SK-N-MC (cell line): ENCODE measurements at regions not wholly inside any gene's neighbourhood (a gene's known extent, or its start where the extent isn't known, plus 50 kb on each side); places are given as distances from the start of the nearest gene placed in this dataset.

Experiments
- DNase-seq: peaks from one replicate; pipeline ENCODE4 v3.0.0-alpha.2; 2011; ENCODE audit warnings: low read depth, low spot score
- H3K27ac ChIP-seq: fragments of 200-600 bp; sonication (generic); 2 replicates; pipeline ENCODE4 v1.5.1; 2016; ENCODE audit warnings: mixed run types
- H3K36me3 ChIP-seq: fragments of 200-600 bp; sonication (generic); 2 replicates; pipeline ENCODE4 v1.6.1; 2017; ENCODE audit warnings: antibody characterized with exemption, low read length, mixed read lengths; ENCODE audit not compliant: insufficient read depth
- H3K4me3 ChIP-seq: fragments of 200-600 bp; sonication (generic); 2 replicates; pipeline ENCODE4 v1.5.1; 2016
- H3K9ac ChIP-seq: fragments of 200-600 bp; sonication (generic); 2 replicates; pipeline ENCODE4 v1.8.0; 2017; ENCODE audit warnings: mixed run types, mixed read lengths; ENCODE audit not compliant: insufficient read length
- H3K9me3 ChIP-seq: fragments of 200-600 bp; sonication (generic); 2 replicates; pipeline ENCODE4 v1.6.1; 2017; ENCODE audit warnings: low read depth, mild to moderate bottlenecking, antibody characterized with exemption, low read length, moderate library complexity, mixed read lengths
- EZH2 ChIP-seq: fragments of 200-600 bp; sonication (generic); IDR thresholded peaks from one replicate; pipeline ENCODE4 v1.6.1; 2017; ENCODE audit warnings: antibody characterized with exemption
- FOXP2 ChIP-seq: optimal IDR thresholded peaks from 2 replicates; pipeline ENCODE3; 2011; ENCODE audit warnings: mild to moderate bottlenecking, moderate library complexity; ENCODE audit not compliant: insufficient read depth; ENCODE audit errors: extremely low read length, control extremely low read depth
- POLR2AphosphoS5 ChIP-seq: IDR thresholded peaks from 2 replicates; pipeline ENCODE4 v1.6.1; 2012; ENCODE audit warnings: mild to moderate bottlenecking, low read depth, low read length, borderline replicate concordance

DNA sequence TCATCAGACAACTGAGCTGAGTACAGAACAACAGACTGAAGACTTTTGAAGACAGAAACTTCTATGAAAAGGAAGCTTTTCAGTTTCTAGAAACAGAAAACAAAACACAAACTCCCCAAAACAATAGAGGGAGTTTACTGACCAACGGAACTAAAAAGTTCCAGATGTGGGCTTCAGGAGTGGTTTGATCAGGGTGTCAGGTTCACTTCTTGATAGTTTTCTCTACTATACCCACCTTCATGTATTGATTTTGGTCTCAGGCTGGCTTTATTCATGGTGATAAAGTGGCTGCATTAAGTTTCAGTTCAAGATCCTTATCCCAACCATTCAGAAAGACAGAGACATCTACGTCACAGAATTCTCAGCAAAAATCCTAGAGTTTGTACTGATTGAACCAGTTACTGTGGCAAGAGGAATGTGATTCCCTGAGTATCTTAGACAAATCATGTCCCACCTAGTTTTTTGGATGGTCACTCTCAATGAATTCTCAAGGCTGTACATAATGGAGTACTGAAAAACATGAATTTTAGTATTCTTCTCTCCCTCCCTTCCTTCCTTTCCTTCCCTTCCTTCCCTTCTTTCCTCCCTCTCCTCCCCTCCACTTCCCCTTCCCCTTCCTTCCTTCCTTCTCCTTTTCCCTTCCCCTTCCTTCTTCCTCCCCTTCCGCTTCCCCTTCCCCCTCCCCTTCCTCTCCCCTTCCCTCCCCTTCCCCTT, 680.5 kb downstream of the PTPRU start:
- H3K9ac ChIP-seq, result no peak overlapping the region
- no peak for DNase-seq
- H3K4me3 ChIP-seq, result no peak overlapping the region
- H3K9me3 ChIP-seq, result no peaks in the 10 kb centered on the region
- TF ChIP-seq POLR2AphosphoS5, result no peak
- TF ChIP-seq FOXP2, result no peak
- TF ChIP-seq EZH2, result no peak
- H3K27ac ChIP-seq, result no peak overlapping the region
- no peaks in the 10 kb centered on the region for H3K36me3 ChIP-seq

DNA sequence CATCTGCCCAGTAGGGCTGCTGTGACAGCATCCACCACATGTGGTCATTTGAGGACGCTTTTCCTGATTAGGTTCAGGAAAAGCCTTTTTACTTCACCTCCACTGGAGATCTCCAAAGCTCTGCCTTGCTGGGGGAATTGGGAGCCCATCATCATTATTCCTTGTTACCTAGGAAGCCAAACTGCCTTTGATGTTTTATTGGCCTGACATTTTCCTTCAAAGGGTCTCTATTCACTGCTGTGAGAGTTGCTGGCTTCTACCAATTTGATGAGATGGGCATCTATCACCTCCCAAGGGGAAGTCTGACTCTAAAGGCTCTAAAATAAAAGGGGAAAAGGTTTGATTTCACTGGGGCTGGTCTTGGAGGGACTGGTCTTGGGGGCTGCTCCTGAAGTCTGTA, 678.6 kb downstream of the PTPRU start:
- H3K27ac ChIP-seq, result no peak overlapping the region
- H3K9me3 ChIP-seq, result no peaks in the 10 kb centered on the region
- no peaks in the 10 kb centered on the region for H3K36me3 ChIP-seq
- H3K4me3 ChIP-seq, result no peak overlapping the region
- no peak overlapping the region for H3K9ac ChIP-seq
- DNase-seq, result no peak
- TF ChIP-seq POLR2AphosphoS5 (no peak), EZH2 (no peak), FOXP2 (no peak)

DNA sequence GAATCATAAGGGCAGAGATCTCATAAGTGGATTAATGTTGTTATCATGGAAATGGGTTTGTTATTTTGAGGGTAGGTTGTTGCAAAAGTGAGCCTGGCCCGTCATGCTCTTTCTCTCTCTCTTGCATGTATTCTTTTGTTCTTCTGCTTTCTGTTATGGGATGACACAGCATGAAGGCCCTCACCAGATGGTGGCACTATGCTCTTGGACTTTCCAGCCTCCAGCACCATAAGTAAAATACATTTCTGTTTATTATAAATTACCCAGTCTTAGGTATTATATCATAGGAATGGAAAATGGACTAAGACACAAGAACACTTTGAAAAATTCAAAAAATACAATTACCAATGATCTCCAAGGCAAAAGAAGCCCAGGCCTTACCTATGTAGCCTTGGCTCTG, 676.1 kb downstream of the PTPRU start:
- no peak for DNase-seq
- no peak overlapping the region for H3K9ac ChIP-seq
- no peaks in the 10 kb centered on the region for H3K36me3 ChIP-seq
- H3K27ac ChIP-seq, result no peak overlapping the region
- H3K4me3 ChIP-seq, result no peak overlapping the region
- TF ChIP-seq POLR2AphosphoS5 (no peak), FOXP2 (no peak), EZH2 (no peak)
- no peaks in the 10 kb centered on the region for H3K9me3 ChIP-seq

DNA sequence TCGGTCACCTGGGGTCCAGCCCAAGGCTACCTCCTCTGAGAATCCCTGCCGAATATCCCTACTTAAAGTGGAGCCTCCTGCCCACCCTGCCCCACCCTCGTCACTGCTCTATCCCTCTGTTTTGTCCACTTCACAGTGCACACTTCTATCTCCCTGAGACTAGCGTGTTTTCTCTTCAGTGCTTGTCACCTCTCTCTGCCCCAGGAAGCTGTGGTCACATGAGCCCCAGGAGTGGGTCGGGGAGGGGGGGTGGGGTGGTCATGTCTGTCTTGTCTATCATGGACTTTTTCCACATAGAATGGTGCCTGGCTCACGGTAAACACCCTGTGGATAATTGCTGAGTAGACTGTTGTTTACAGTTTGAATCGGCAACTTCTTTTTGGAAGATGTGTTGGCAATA, 673.6 kb downstream of the PTPRU start:
- no peak overlapping the region for H3K9ac ChIP-seq
- H3K27ac ChIP-seq, result no peak overlapping the region
- no peaks in the 10 kb centered on the region for H3K9me3 ChIP-seq
- no peaks in the 10 kb centered on the region for H3K36me3 ChIP-seq
- H3K4me3 ChIP-seq, result no peak overlapping the region
- no peak for DNase-seq
- TF ChIP-seq POLR2AphosphoS5 (no peak), FOXP2 (no peak), EZH2 (no peak)

DNA sequence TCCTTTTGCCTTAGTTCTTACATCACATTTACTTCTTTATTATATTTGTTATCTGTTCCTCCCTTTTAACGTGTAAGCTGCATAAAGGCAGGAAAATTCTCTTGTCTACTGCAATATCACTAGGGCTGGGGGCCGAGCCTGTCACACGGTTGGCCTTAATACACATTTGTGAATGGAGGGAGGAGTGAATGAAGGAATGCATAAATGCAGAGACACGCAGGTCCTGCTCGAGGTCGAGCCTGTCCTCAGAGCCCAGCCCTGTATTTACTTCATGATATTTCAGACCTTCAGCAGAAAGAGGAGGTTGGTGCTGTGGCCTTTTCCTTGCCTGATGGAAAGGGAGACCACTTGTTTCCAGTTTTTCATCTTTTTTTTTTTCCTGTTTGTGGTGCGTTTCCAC, 671.3 kb downstream of the PTPRU start:
- Histone ChIP-seq H3K9me3 (no peaks in the 10 kb centered on the region), H3K9ac (no peak overlapping the region), H3K27ac (no peak overlapping the region), H3K36me3 (no peaks in the 10 kb centered on the region), H3K4me3 (no peak overlapping the region)
- TF ChIP-seq EZH2 (no peak), FOXP2 (no peak), POLR2AphosphoS5 (no peak)
- no peak for DNase-seq

DNA sequence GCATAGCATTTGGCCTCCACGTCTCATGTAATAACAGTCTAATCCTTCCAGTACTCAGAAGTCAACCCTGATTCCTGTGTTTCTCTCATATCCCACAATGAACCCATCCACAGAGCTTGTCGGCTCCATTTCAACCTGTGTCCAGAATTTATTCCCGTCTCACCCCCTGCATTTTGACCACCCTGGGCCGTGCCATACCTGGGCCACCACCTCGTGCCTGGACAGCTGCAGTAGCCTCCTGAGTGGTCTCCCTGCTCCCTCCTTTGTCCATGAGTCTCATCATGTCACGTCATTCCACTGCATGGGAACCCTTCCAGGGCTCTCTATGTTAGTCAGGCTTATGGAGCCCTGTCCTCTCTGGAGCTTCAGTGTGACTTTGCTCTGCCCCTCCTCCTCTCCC, 670.6 kb downstream of the PTPRU start:
- TF ChIP-seq FOXP2 (no peak), POLR2AphosphoS5 (no peak), EZH2 (no peak)
- Histone ChIP-seq H3K9me3 (no peaks in the 10 kb centered on the region), H3K9ac (no peak overlapping the region), H3K36me3 (no peaks in the 10 kb centered on the region), H3K4me3 (no peak overlapping the region), H3K27ac (no peak overlapping the region)
- DNase-seq, result no peak

DNA sequence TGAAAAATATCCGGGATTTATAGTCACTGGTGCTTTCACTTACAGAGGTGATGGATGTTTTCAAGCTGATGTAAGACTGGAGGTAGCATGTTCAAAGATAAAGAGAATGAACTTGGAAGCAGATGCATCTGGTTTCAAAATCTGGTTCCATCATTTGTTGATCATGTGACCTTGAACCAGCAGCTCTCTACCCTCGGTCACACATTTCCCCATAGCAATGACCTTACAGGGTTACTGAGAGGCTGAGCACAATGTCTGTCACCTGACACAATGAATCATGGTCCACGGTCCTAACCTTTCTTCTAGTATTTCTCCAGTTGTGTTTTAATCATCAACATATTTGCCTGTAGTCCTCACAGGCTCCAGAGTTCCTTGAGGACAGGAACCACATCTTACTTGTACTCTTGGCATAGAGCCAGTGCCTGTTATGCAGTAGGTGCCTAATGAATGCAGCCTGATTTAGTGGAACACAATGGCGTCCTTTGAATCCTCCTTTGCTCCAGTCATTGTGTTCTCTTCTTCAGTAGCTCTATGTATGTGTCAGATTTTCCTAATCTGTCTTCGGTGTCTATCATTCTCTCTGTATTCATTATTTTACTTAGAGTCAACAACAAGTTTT, 667.3 kb downstream of the PTPRU start:
- H3K27ac ChIP-seq, result no peak overlapping the region
- H3K36me3 ChIP-seq, result no peaks in the 10 kb centered on the region
- H3K4me3 ChIP-seq, result no peak overlapping the region
- no peak for TF ChIP-seq POLR2AphosphoS5
- no peak for TF ChIP-seq EZH2
- no peak for TF ChIP-seq FOXP2
- H3K9ac ChIP-seq, result no peak overlapping the region
- no peak for DNase-seq
- no peaks in the 10 kb centered on the region for H3K9me3 ChIP-seq

DNA sequence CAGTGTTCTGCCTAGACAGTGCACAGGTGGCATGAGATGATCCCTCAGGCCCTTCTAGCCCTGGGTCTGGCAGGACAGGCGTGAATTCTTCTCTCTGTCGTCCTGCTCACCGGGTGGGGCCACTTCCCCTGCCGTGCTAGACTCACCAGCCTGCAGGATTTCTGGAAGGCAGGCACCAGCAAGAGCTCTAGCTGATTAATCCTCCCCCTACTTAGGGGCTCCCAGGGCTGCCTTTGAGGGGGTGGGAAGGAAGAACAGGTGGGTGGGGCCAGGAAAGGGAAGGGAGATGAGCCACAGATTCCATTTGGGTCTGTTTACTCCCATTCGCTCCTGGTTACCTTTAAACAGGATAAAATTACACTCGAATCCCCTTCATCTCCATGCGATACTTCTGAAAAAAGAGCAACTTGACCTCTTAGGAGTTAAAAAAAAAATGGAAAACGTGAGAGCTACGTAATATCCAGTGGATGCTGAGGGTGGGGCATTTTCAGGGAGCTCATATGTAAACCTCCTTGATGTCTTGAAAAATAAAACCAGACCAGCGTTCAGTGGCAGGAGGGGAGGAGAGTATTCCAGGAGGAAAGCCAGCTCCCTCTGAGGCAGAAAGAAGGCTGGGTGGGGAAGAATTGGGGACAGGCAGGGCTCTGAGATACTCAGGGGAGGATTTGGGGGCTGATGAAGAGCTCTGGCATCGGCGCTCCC, 665.5 kb downstream of the PTPRU start:
- no peak overlapping the region for H3K27ac ChIP-seq
- no peak for DNase-seq
- TF ChIP-seq EZH2, result no peak
- no peak for TF ChIP-seq FOXP2
- no peak for TF ChIP-seq POLR2AphosphoS5
- H3K4me3 ChIP-seq, result no peak overlapping the region
- H3K36me3 ChIP-seq, result no peaks in the 10 kb centered on the region
- H3K9me3 ChIP-seq, result no peaks in the 10 kb centered on the region
- H3K9ac ChIP-seq, result no peak overlapping the region
